ENCODE measurements at regions not wholly inside any gene's neighbourhood (a gene's known extent, or its start where the extent isn't known, plus 50 kb on each side); places are given as distances from the start of the nearest gene placed in this dataset.

GRCh38 chr11:71144736-71145135 is 107.6 kb downstream of the SHANK2 start:
- POLR2A ChIA-PET (ENCODE audit: partially characterized antibody) = no interaction called here
- H3K79me1 ChIP-seq (ENCODE audit: low read depth, low read length) = peaks cover 13% of the 10 kb centered on the region; the same call in 1 of the 2 replicates
- H3K14ac ChIP-seq (ENCODE audit: insufficient read length) = no peak overlapping the region
- no peak overlapping the region for H2BK12ac ChIP-seq (ENCODE audit: low read depth, low read length)
- no peak overlapping the region for H3K4ac ChIP-seq (replicated peaks; ENCODE audit: insufficient read length, low read depth, low read length)
- WGBS, 2 experiments (ENCODE audit: extremely low coverage in 1 of 2, insufficient coverage in 1 of 2, insufficient read length in 1 of 2, insufficient replicate concordance in 2 of 2, low coverage in 1 of 2, low lambda C conversion rate in 2 of 2, missing lambda C conversion rate in 1 of 2) = 94% methylated on average over 5 of the region's 5 CpGs; no CpG with 5 or more reads in 1 of the 2 experiments
- H3K36me3 ChIP-seq (ENCODE audit: control insufficient read depth in 2 of 4, insufficient read depth in 4 of 4, low read length in 3 of 4) = peaks cover 0 to 4% (median 0%) of the 10 kb centered on the region in 4 experiments; a peak in 1 of 8 replicates
- DNase-seq (ENCODE audit: low read depth in 1 of 2, low spot score in 2 of 2) (no peak), FAIRE-seq (no peak)
- H2BK20ac ChIP-seq (ENCODE audit: low read length) = no peak overlapping the region
- no peak overlapping the region for H3K4me2 ChIP-seq (ENCODE audit: insufficient read depth in 1 of 2, low read depth in 2 of 2, low read length in 2 of 2)
- H2AFZ ChIP-seq (ENCODE audit: low read length) = no peak overlapping the region
- peaks cover 0 to 8% (median 0%) of the 10 kb centered on the region in 4 experiments; a peak in 3 of 7 replicates for H3K4me1 ChIP-seq (replicated peaks in 1 of 4; ENCODE audit: control insufficient read depth in 3 of 4, insufficient read depth in 4 of 4, low read length in 3 of 4)
- no peaks in the 10 kb centered on the region; the same call in 1 of the 2 replicates for H3K23me2 ChIP-seq (ENCODE audit: low read depth, low read length)
- no peak overlapping the region for H3K56ac ChIP-seq (replicated peaks; ENCODE audit: insufficient read length, low read depth, low read length)
- H3K79me2 ChIP-seq (ENCODE audit: control insufficient read depth in 1 of 2, insufficient read depth in 2 of 2, low read length in 2 of 2) = peaks cover 0 to 18% of the 10 kb centered on the region in 2 experiments; a peak in 2 of 4 replicates
- H2BK15ac ChIP-seq (ENCODE audit: low read length) = no peak overlapping the region
- H3K27me3 ChIP-seq (replicated peaks in 1 of 4; ENCODE audit: control insufficient read depth in 3 of 4, extremely low read depth in 1 of 4, insufficient read depth in 3 of 4, low read length in 3 of 4) = no peaks in the 10 kb centered on the region
- no peak overlapping the region for H3K9ac ChIP-seq (replicated peaks in 1 of 4; ENCODE audit: extremely low read depth in 1 of 4, low read depth in 3 of 4, low read length in 3 of 4)
- no peaks in the 10 kb centered on the region for H3K9me3 ChIP-seq (ENCODE audit: insufficient read depth in 2 of 2, low read depth in 1 of 2, low read length in 1 of 2)
- H4K5ac ChIP-seq (ENCODE audit: insufficient read length, low read depth, low read length) = no peak overlapping the region
- no peak overlapping the region for H3K4me3 ChIP-seq (ENCODE audit: extremely low read depth in 1 of 4, insufficient read depth in 2 of 4, low read depth in 3 of 4, low read length in 4 of 4)
- no peak overlapping the region for H4K8ac ChIP-seq (ENCODE audit: extremely low read depth, insufficient read depth, low read length)
- H4K20me1 ChIP-seq (replicated peaks in 1 of 2; ENCODE audit: control insufficient read depth in 1 of 2, insufficient read depth in 2 of 2, low read length in 2 of 2) = peaks cover 0 to 14% of the 10 kb centered on the region in 2 experiments
- H3K23ac ChIP-seq (ENCODE audit: insufficient read length) = no peak overlapping the region
- CTCF ChIA-PET (ENCODE audit: partially characterized antibody) = interaction anchor here (0.8 to 1.0 kb wide), 2 partner anchors 58 to 279 kb away, joined by 3 read pairs; no protein-coding TSS in a partner anchor
- H2BK5ac ChIP-seq (ENCODE audit: low read depth, low read length) = no peak overlapping the region
- no peak overlapping the region for H2AK5ac ChIP-seq (ENCODE audit: low read depth, low read length)
- no peak overlapping the region for H3K27ac ChIP-seq (ENCODE audit: low read depth, low read length)
- no peak overlapping the region for H4K91ac ChIP-seq (replicated peaks; ENCODE audit: insufficient read length, low read length)
- no peak overlapping the region for H2BK120ac ChIP-seq (replicated peaks; ENCODE audit: low read depth, low read length)
- TF ChIP-seq YY1 (IDR thresholded peaks at IDR 0.05; ENCODE audit: low read depth, low read length) (no peak), CHD2 (IDR thresholded peaks at IDR 0.05; ENCODE audit: low read length) (no peak), TAF1 (IDR thresholded peaks at IDR 0.05; ENCODE audit: low read depth, low read length) (no peak)
- no peak overlapping the region for H3K18ac ChIP-seq (ENCODE audit: extremely low read depth, low read length)

Data from H1 (cell line).